Large intestine (tissue), 3 donors: ENCODE measurements at regions not wholly inside any gene's neighbourhood (a gene's known extent, or its start where the extent isn't known, plus 50 kb on each side); places are given as distances from the start of the nearest gene placed in this dataset.

Experiments
- DNase-seq, 2 donors: peaks; one replicate each; pipeline versions ENCODE4 v3.0.0 to v3.0.0-alpha.2; 2013
- H3K27ac ChIP-seq: one replicate; pipeline ENCODE4 v1.5.1; 2013; ENCODE audit warnings: low read length
- H3K27me3 ChIP-seq: 2 replicates; pipeline ENCODE4 v1.6.1; 2013; ENCODE audit warnings: low read length; ENCODE audit not compliant: control insufficient read depth, insufficient read depth
- H3K36me3 ChIP-seq: 2 replicates; pipeline ENCODE4 v1.6.1; 2013; ENCODE audit warnings: low read length; ENCODE audit not compliant: control insufficient read depth, insufficient read depth
- H3K4me1 ChIP-seq: one replicate; pipeline ENCODE4 v1.6.1; 2013; ENCODE audit warnings: low read length; ENCODE audit not compliant: control insufficient read depth, insufficient read depth
- H3K4me3 ChIP-seq: one replicate; pipeline ENCODE4 v1.5.1; 2013; ENCODE audit warnings: low read length
- H3K9me3 ChIP-seq: one replicate; pipeline ENCODE4 v1.6.1; 2013; ENCODE audit warnings: mild to moderate bottlenecking, low read depth, low read length, moderate library complexity; ENCODE audit not compliant: control insufficient read depth
- WGBS: methylation state at CpG from one replicate; pipeline ENCODE4 v1.1.5; 2013; ENCODE audit warnings: low lambda C conversion rate; ENCODE audit not compliant: insufficient coverage; 5-methylcytosine and 5-hydroxymethylcytosine counted together

DNA sequence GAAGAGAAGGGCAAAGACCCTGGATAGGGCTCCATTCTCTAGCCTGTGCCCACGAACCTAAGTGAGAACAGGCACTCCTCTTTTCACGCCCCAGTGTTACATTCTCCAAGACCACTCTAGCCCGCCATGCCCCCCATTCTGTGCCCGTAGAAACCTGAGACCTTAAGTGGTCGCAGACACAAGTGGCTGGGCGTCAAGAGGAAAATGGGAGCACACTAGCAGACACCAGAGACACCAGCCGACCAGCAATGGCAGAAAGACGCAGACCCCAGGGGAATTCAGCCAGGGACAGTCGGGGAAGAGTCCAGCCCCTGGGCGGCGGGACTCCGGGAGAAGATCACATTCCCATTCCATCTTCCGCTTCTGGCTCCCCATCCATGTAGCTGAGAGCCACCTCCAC, 2027.9 kb downstream of the PCDH7 start:
- Histone ChIP-seq H3K4me3 (no peak overlapping the region), H3K36me3 (no peaks in the 10 kb centered on the region), H3K4me1 (no peaks in the 10 kb centered on the region), H3K9me3 (no peaks in the 10 kb centered on the region), H3K27ac (no peak overlapping the region), H3K27me3 (no peaks in the 10 kb centered on the region)
- WGBS: 100% methylated on average over 1 of the region's 13 CpGs
- DNase-seq: no peak

DNA sequence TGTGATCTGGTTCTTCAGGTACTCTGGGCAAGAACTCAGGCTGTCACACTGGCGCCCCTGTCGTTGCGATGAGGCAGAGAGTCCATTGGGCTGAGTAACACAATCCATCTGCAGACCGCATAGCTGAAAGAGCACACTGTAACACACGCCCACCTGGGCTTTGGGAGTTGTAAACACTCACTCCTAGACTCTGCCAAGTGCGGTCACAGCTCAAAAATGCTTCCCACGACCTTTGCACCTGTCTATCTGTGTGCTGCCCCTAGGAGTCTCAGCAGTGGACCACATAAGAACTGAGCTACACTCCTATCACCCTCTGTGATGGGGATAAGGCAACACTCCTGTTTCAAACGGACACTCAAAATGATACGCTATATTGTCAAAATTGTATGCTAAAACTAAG, 2028.3 kb downstream of the PCDH7 start:
- Histone ChIP-seq H3K27ac (no peak overlapping the region), H3K27me3 (no peaks in the 10 kb centered on the region), H3K4me1 (no peaks in the 10 kb centered on the region), H3K9me3 (no peaks in the 10 kb centered on the region), H3K36me3 (no peaks in the 10 kb centered on the region), H3K4me3 (no peak overlapping the region)
- WGBS: 79% methylated on average over 2 of the region's 9 CpGs
- DNase-seq: peak in 1 of 2 donors; percentile 4

DNA sequence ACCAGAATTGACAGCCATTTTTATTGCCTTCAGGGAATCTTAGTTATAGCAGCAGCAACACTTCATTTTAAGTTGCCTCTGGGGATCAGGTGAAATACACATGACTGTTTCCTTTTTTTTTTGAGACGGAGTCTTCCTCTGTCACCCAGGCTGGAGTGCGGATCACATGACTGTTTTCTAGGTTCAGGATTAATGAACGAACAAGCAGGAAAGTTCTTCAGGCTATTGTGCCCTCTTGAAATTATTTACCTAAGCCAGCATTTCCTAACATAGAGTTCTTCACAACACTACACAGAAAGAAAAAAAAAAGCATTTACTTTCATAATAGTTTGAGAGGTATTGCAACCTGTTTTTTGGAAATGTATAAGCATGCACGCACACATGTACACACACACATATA, 2032.8 kb downstream of the PCDH7 start:
- Histone ChIP-seq H3K9me3 (no peaks in the 10 kb centered on the region), H3K27ac (no peak overlapping the region), H3K4me1 (no peaks in the 10 kb centered on the region), H3K4me3 (no peak overlapping the region), H3K27me3 (no peaks in the 10 kb centered on the region), H3K36me3 (no peaks in the 10 kb centered on the region)
- WGBS: 100% methylated on average over 1 of the region's 4 CpGs
- no peak for DNase-seq

DNA sequence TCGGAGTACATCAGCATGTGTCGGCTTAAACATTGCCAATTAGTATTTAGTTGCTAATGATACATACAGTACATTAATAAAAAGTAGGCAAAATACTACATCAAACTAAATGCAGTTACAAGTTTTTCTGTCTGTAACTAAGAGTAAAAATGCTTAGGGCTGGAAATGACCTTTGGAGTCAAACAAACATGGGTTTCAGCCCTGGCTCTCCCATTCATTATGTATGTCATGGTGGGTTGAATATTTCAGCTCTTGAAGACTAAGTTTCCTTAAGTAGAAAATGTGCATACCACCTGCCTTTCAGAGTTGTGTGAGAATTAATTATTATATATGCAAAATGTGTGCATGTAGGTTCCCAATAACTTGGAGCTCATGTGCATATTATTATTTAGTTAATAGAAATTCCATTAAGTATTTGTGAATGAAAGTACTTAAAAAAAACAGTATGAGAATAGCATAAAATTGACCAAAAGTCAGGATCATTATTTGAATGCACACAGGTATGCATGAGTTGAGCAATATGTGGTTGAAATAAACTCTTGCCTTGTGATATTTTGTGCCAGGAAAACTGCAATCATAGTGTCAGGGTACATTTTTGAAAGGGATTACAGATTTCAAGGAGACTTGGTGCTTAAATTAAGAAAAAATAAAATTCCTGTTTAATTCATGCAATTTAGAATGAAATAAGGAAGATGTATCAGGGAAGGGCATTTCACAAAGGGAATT, 2048.7 kb downstream of the PCDH7 start:
- H3K36me3 ChIP-seq: no peaks in the 10 kb centered on the region
- H3K4me1 ChIP-seq: no peaks in the 10 kb centered on the region
- peak overlapping the region; percentile 19 for H3K27ac ChIP-seq
- no CpG with 5 or more reads among the region's 2 CpGs for WGBS
- DNase-seq: peak; percentile 4 to 27
- no peak overlapping the region for H3K4me3 ChIP-seq
- no peaks in the 10 kb centered on the region for H3K27me3 ChIP-seq
- H3K9me3 ChIP-seq: no peaks in the 10 kb centered on the region

DNA sequence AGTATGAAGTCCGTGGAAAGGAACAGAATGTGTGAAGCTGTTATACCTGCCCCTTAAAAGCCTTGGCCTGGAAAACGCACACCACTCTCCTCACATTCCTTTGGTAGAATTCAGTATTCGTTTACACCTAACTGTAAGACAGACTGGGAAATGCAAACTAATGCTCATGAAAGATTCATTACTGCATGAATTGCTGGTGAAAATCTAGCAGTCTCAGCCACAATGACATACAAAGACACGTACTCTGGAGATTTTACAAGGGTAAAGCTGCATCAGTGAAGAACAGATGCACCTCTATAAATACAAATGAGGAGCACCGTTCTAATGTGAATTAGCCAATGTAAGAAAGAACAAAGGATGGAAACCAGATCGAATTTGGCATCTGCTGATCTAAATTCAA, 2051.3 kb downstream of the PCDH7 start:
- H3K27me3 ChIP-seq: no peaks in the 10 kb centered on the region
- H3K4me1 ChIP-seq: no peaks in the 10 kb centered on the region
- no peak overlapping the region for H3K27ac ChIP-seq
- no peak for DNase-seq
- no peaks in the 10 kb centered on the region for H3K36me3 ChIP-seq
- H3K4me3 ChIP-seq: no peak overlapping the region
- H3K9me3 ChIP-seq: no peaks in the 10 kb centered on the region
- 50% methylated on average over 2 of the region's 6 CpGs for WGBS

DNA sequence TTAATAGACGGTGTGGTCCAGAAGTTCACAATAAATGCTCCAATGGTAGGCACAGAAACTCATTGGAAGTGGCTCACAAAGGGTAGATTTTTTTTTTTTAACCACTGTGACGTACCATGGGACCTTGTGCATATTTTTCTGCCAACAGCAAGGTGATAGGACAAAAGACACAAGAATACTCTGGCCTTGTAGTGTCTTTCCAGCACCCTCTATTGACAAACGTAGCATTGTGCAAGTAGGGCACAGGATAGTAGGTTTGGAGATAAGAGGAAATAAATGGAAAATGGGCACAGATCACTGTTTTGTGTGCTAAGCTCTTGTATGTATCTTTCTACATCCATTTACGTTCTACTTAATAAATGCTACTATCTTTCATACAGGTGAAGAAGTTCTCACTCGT, 2054.9 kb downstream of the PCDH7 start:
- DNase-seq: peak; percentile 3 to 16
- WGBS: 73% methylated on average over 2 of the region's 5 CpGs
- Histone ChIP-seq H3K27ac (no peak overlapping the region), H3K9me3 (no peaks in the 10 kb centered on the region), H3K4me1 (no peaks in the 10 kb centered on the region), H3K27me3 (no peaks in the 10 kb centered on the region), H3K36me3 (no peaks in the 10 kb centered on the region), H3K4me3 (no peak overlapping the region)

DNA sequence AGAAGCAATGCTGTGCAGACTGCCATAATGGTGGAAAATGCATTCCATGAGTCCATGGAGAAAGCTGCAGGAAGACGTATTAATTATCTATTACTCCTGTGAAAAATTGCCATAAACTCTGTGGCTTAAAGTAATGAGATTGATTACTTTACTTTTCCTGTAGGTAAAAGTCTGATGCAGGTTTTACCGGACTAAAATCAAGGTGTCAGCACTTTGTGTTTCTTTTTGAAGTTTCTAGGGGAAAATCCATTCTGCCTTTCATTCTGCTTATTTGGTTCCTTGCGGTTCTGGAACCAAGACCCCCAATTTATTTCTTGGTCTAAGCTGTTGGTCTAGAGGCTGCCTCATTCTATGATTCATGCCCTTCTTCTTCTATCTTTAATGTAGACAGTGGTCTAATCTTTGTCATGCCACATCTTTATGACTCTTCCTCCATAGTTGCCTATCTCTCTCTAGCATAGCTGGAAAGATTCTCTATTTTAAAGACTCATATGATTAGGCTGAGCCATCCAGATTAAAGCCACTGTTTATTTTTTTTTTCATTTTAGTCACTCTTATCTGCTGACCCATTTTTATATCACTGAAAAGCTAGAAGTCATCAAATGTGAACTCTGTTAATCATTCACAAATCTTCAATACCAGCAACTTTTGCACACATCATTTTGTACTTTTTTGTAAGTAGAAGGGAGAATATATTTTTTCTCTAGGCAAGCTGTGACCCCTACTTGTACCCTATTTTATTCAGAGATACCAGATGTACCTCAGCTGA, 2056.4 kb downstream of the PCDH7 start:
- no peak for DNase-seq
- no peaks in the 10 kb centered on the region for H3K36me3 ChIP-seq
- H3K4me3 ChIP-seq: no peak overlapping the region
- no peaks in the 10 kb centered on the region for H3K27me3 ChIP-seq
- H3K9me3 ChIP-seq: no peaks in the 10 kb centered on the region
- WGBS: 100% methylated on average over 2 of the region's 3 CpGs
- H3K27ac ChIP-seq: no peak overlapping the region
- H3K4me1 ChIP-seq: no peaks in the 10 kb centered on the region

DNA sequence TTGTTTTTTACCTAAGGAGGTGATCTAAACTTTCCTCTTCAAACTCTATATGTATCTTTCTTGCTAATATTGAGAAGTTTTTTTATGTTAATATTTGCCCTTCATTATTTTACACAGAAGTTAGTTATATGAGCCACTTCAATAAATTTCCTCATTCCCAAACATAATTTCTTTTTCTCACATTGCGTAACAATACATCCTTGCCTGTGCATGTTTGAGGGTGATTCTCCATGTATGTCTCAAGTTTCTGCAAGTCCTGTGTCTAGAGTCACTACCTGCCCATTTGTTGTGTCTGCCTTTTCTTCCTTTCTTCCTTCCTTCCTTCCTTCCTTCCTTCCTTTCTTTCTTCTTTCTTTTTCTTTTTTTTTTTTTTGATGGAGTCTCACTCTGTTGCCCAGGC, 2057.9 kb downstream of the PCDH7 start:
- Histone ChIP-seq H3K27ac (no peak overlapping the region), H3K36me3 (no peaks in the 10 kb centered on the region), H3K4me1 (no peaks in the 10 kb centered on the region), H3K27me3 (no peaks in the 10 kb centered on the region), H3K4me3 (no peak overlapping the region), H3K9me3 (no peaks in the 10 kb centered on the region)
- no peak for DNase-seq
- 91% methylated on average over 1 of the region's 1 CpG for WGBS

DNA sequence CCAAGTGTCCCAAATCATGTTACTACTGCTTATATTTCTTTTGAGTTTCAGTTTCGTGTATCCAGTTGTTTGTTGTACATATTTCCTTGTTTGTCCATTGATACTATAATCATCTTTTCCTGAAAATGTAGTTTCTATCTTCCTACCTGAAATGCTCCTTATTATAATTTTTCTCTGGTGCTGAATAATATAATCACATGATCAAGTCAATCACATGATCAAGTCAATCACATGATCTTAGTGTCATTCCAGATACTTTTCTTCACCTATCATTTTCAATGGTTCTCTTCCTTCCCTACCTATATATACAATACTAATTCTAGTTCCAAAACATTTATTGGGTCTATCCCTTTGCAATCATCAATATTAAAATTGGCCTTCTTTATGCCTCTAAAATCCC, 2058.8 kb downstream of the PCDH7 start:
- no peak overlapping the region for H3K27ac ChIP-seq
- H3K27me3 ChIP-seq: no peaks in the 10 kb centered on the region
- 100% methylated on average over 1 of the region's 1 CpG for WGBS
- H3K4me3 ChIP-seq: no peak overlapping the region
- no peak for DNase-seq
- no peaks in the 10 kb centered on the region for H3K36me3 ChIP-seq
- no peaks in the 10 kb centered on the region for H3K9me3 ChIP-seq
- no peaks in the 10 kb centered on the region for H3K4me1 ChIP-seq

DNA sequence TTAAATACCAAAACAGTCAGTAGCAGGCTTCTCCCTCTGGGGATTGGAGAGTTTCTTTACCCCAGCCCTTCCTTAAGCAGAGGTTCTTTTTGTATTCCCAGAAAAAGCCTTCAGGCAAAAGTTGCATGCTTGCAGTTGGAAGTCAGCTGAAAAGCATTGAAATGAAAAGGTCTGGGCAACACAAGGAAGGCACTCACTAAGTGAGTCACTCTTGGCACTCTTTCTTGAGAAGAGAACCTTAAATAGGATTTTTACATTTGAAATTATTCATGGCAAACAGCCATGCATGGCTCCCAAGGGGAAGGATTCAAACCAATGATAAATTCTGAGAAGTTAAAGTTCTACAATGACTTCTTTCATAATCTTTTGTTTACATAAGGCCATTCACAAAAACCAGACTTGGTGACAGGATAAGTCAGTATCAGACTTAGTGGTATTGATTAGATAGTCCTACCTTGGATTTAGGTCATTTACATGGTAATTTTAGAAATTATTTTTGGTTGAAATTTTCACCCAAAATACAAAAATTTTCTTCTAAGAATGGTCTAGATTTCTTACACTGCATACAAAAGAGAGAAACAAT, 2068.9 kb downstream of the PCDH7 start:
- no peak for DNase-seq
- H3K4me1 ChIP-seq: no peaks in the 10 kb centered on the region
- no peaks in the 10 kb centered on the region for H3K9me3 ChIP-seq
- H3K27me3 ChIP-seq: no peaks in the 10 kb centered on the region
- no peak overlapping the region for H3K4me3 ChIP-seq
- H3K27ac ChIP-seq: no peak overlapping the region
- H3K36me3 ChIP-seq: no peaks in the 10 kb centered on the region
